ENCODE measurements at regions not wholly inside any gene's neighbourhood (a gene's known extent, or its start where the extent isn't known, plus 50 kb on each side); places are given as distances from the start of the nearest gene placed in this dataset.

GRCh38 chr17:34055606-34056005, 199.5 kb upstream of the CCL2 start (continued):
- no peak for TF ChIP-seq ZNF592 (IDR thresholded peaks at IDR 0.05)
- TF ChIP-seq ATF7 (IDR thresholded peaks at IDR 0.05; ENCODE audit: low read depth), result no peak
- no peak for TF ChIP-seq ETV6 (conservative IDR thresholded peaks at IDR 0.05 in 1 of 2, IDR thresholded peaks at IDR 0.05 in 1 of 2; ENCODE audit: borderline replicate concordance in 1 of 2, low read depth in 1 of 2)
- no peak for TF ChIP-seq TCF12 (IDR thresholded peaks at IDR 0.05; ENCODE audit: low read depth, low read length)
- TF ChIP-seq BACH1 (IDR thresholded peaks at IDR 0.05; ENCODE audit: borderline replicate concordance), result no peak
- TF ChIP-seq MXI1 (IDR thresholded peaks at IDR 0.05; ENCODE audit: low read depth, low read length), result no peak
- TF ChIP-seq EED (IDR thresholded peaks at IDR 0.05; ENCODE audit: low read depth), result no peak
- TF ChIP-seq CHD1 (IDR thresholded peaks at IDR 0.05; ENCODE audit: low read depth, low read length), result no peak

GRCh38 chr17:34059423-34060220, 195.5 kb upstream of the CCL2 start:
- ChIA-PET RAD21 (ENCODE audit: unreplicated experiment) (no interaction called here), SMC1A (ENCODE audit: uncharacterized antibody, unreplicated experiment) (no interaction called here), POLR2A (no interaction called here), CTCF (no interaction called here)
- Histone ChIP-seq H2AFZ (ENCODE audit: control insufficient read depth, low read depth, low read length) (no peak overlapping the region), H3K79me2 (ENCODE audit: control insufficient read depth, insufficient read depth, low read length) (no peaks in the 10 kb centered on the region), H3K4me2 (ENCODE audit: control insufficient read depth, insufficient read depth) (no peak overlapping the region), H3K27ac (ENCODE audit: control insufficient read depth, insufficient read depth) (no peak overlapping the region), H3K36me3 (ENCODE audit: control insufficient read depth in 2 of 2, insufficient read depth in 2 of 2, low read length in 1 of 2) (no peaks in the 10 kb centered on the region), H3K4me1 (ENCODE audit: control insufficient read depth, insufficient read depth, low read length) (no peaks in the 10 kb centered on the region), H3K4me3 (no peak overlapping the region), H3K27me3 (replicated peaks in 1 of 2; ENCODE audit: control insufficient read depth in 2 of 2, insufficient read depth in 2 of 2, low read length in 1 of 2) (0 out of 4 replicates have a peak, but pooled peaks cover 0 to 2% of the 10 kb centered on the region in 2 experiments), H3K9ac (ENCODE audit: control insufficient read depth, insufficient read depth, low read length) (no peak overlapping the region), H3K9me3 (replicated peaks; ENCODE audit: control insufficient read depth, insufficient read depth, low read length) (no peaks in the 10 kb centered on the region), H4K20me1 (ENCODE audit: control insufficient read depth, insufficient read depth) (no peaks in the 10 kb centered on the region)
- TF ChIP-seq MAX (IDR thresholded peaks at IDR 0.05; ENCODE audit: low read depth, low read length), result no peak
- no peak for TF ChIP-seq RELB (IDR thresholded peaks at IDR 0.05; ENCODE audit: low read depth)
- no peak for TF ChIP-seq NFYA (IDR thresholded peaks at IDR 0.05; ENCODE audit: borderline replicate concordance, low read depth, low read length)
- no peak for TF ChIP-seq POLR2A (IDR thresholded peaks at IDR 0.05; ENCODE audit: low read depth, low read length)
- intact Hi-C loops (cut with micrococcal nuclease; ENCODE audit: unreplicated experiment), result no loop called here
- FAIRE-seq, result no peak
- WGBS (ENCODE audit: insufficient coverage, insufficient replicate concordance, low lambda C conversion rate, missing lambda C conversion rate), result 31% methylated on average over 10 of the region's 10 CpGs
- no peak for DNase-seq (ENCODE audit: low read depth, low spot score)
- in situ Hi-C loops (cut with MboI), result no loop called here
- no TSS peak for BruUV-seq (replicated peaks)
- ATAC-seq, result no peak

Data from GM12878 (cell line).